ENCODE measurements at regions not wholly inside any gene's neighbourhood (a gene's known extent, or its start where the extent isn't known, plus 50 kb on each side); places are given as distances from the start of the nearest gene placed in this dataset.
"Not testable (repeated sequence)": the region's sequence is repeated elsewhere in the genome, so short reads cannot be mapped to it uniquely, and the experiment has no call there.

DNA sequence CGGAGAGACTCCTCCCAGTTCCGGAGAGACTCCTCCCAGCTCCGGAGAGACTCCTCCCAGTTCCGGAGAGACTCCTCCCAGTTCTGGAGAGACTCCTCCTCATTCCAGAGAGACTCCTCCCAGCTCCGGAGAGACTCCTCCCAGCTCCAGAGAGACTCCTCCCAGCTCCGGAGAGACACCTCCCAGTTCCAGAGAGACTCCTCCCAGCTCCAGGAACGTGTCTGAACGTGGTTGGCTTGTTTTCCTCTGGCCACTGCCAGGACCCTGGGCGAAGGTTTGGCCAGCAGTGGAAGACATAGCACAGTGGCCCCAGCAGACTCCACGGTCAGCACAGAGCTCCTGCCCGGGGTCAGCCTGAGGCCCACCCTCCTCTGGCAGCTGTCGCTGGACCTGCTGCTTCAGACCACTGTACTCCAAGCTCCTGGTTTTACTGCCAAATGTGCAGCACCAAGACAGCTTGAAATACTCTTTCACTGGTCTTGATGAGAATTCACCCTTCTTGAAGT is 122.3 kb upstream of the AFDN start:
- TF ChIP-seq ZFX (IDR thresholded peaks at IDR 0.05) = no peak
- no peak for TF ChIP-seq CTCF (conservative IDR thresholded peaks at IDR 0.05)

DNA sequence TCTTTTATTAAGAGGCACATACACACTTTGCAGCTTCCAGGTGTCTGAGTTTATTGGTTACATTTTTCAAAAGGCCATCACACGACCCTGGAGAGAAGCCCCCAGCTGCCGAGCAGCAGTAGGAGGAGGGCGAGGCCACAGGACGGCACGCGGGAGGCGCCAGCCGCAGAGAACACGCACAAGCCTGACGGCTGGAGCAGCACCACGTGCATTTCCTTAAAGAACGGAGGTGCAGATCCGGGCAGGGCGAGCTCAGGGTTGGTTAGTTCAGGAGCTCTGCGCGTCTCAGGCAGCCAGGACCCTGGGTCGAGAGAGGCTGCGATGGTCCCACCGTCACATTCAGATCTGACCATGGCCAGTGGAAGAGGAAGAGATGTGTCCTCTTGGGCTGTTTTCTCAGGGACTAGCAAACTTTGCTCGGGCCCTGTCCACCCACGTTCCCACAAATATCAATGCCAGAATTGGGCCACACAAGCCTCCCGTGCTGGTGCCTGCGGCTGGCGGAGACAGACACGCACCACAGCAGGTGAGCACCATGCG is 121.4 kb upstream of the AFDN start:
- H3K27ac ChIP-seq = no peak overlapping the region
- TF ChIP-seq CTCF (conservative IDR thresholded peaks at IDR 0.05) (no peak), ZFX (IDR thresholded peaks at IDR 0.05) (no peak)

More for the DNA sequence above, 122.3 kb upstream of the AFDN start:
- H3K27ac ChIP-seq = no peak overlapping the region

DNA sequence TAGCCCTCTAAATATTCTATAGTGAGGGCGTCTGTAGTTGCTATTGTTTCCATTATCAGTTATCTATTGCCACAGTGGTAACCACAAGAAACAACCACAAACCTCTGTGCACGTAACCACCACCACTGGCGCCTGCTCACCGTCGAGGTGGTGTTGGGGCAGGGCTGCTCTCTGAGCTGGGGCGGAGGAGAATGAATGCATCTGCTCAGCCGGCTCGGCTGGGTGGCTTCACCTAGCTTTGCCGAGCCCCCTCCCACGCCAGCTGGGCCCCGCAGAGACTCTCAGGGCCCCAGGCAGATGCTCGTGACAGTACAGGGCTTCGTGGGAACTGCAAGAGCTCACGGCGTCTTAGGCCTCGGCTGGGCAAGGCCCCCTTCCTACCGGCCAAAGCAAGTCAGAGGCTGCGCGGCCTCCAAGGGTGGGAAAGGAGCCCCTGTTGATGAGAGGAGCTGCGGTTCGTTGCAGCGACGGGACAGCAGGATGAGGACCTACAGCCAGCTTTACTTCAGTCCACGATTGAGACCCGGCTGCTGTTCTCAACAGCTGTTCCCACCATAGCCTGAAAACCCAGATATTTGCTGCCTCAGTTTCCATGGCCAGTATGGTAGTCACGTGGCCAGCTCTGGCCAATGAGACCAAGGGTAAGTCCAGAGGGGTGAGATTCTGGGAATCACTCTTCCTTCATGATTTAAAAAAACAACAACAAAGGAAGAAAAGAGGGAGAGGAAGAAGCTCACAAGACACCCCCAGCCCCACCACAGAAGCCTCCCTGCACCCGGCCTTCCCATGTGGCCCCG is 120.2 kb upstream of the AFDN start:
- TF ChIP-seq CTCF (conservative IDR thresholded peaks at IDR 0.05) (no peak), ZFX (IDR thresholded peaks at IDR 0.05) (no peak)
- H3K27ac ChIP-seq = no peak overlapping the region

- H3K27ac ChIP-seq = no peak overlapping the region
- TF ChIP-seq CTCF (conservative IDR thresholded peaks at IDR 0.05) = no peak
- no peak for TF ChIP-seq ZFX (IDR thresholded peaks at IDR 0.05)
Measured at GRCh38 chr6:167707686-167708500, 118.8 kb upstream of the AFDN start.

GRCh38 chr6:167708501-167709094 is 118.1 kb upstream of the AFDN start:
- no peak overlapping the region for H3K27ac ChIP-seq
- TF ChIP-seq ZFX (IDR thresholded peaks at IDR 0.05) (no peak), CTCF (conservative IDR thresholded peaks at IDR 0.05) (no peak)

DNA sequence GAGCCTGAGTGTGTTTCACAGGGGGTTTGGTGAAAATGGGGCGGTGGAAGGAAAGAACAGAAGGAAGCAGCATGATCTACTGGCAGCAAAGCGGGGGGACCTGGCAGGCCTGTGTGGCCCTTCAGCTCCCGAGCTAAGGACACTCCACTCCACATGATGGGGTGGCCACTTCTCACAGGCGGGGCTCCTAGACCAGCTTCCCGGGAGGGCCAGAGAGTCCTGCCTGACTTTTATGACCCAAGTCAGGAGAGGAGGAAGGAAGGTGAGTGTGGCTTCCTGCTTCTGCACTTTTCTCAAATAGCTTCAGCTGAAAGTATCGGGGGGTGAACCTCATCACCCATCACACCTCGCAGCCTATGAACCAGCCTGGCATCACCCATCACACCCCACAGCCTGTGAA is 117.5 kb upstream of the AFDN start:
- TF ChIP-seq CTCF (conservative IDR thresholded peaks at IDR 0.05) = no peak
- TF ChIP-seq ZFX (IDR thresholded peaks at IDR 0.05) = no peak
- H3K27ac ChIP-seq = no peak overlapping the region

DNA sequence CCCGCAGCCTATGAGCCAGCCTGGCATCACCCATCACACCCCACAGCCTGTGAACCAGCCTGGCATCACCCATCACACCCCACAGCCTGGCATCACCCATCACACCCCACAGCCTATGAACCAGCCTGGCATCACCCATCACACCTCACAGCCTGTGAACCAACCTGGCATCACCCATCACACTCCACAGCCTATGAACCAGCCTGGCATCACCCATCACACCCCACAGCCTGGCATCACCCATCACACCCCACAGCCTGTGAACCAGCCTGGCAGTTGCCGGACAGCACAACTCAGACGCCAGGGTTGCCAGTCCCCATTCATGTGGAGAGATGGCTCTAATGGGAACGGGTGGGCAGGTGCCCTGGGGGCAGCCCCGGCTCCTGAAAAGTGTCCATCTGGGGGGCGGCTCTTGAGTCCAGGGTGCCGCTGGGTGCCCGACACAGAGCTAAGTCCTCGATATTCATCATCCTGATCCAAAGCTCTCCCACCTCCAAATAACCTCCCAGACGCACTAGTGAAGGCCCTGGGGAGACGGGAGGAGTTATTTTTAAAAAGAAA is 116.9 kb upstream of the AFDN start:
- not testable (repeated sequence) for H3K27ac ChIP-seq
